Adrenal gland (tissue), 9 donors: ENCODE measurements at regions not wholly inside any gene's neighbourhood (a gene's known extent, or its start where the extent isn't known, plus 50 kb on each side); places are given as distances from the start of the nearest gene placed in this dataset.
"Not testable (repeated sequence)": the region's sequence is repeated elsewhere in the genome, so short reads cannot be mapped to it uniquely, and the experiment has no call there.

Experiments
- DNase-seq, 7 donors: peaks; one replicate each; pipeline ENCODE4 v3.0.0-alpha.2; 2019 to 2020
- H3K27ac ChIP-seq, 5 donors: fragments of 200-600 bp; sonication (generic) in 4 of 5; 1 replicate in 3 of 5; 2 replicates in 2 of 5; pipeline versions ENCODE4 v1.5.1 to v1.8.0; 2016 to 2020; ENCODE audit warnings: mild to moderate bottlenecking in 1 of 5
- H3K27me3 ChIP-seq: fragments of 200-600 bp; 2 replicates; pipeline ENCODE4 v1.8.0; 2021
- H3K36me3 ChIP-seq, 2 donors: fragments of 200-600 bp; replicated peaks in 1 of 2; 1 replicate in 1 of 2; 2 replicates in 1 of 2; pipeline versions ENCODE4 v1.5.1 to v1.8.0; 2018 to 2022
- H3K4me1 ChIP-seq, 2 donors: fragments of 200-600 bp; replicated peaks in 1 of 2; 1 replicate in 1 of 2; 2 replicates in 1 of 2; pipeline versions ENCODE4 v1.5.1 to v1.8.0; 2018 to 2021
- H3K4me3 ChIP-seq, 4 donors: fragments of 200-600 bp; sonication (generic) in 3 of 4; one replicate each; pipeline ENCODE4 v1.5.1; 2016 to 2018
- H3K9me3 ChIP-seq, 3 donors: fragments of 200-600 bp; sonication (generic) in 1 of 3; replicated peaks in 1 of 3; 1 replicate in 2 of 3; 2 replicates in 1 of 3; pipeline versions ENCODE4 v1.5.1 to v1.8.0; 2016 to 2021
- POLR2A ChIP-seq, 2 donors: fragments of 450-650 bp; IDR thresholded peaks; one replicate each; pipeline ENCODE4 v1.6.1; 2017; ENCODE audit warnings: antibody characterized with exemption in 2 of 2, mild to moderate bottlenecking in 2 of 2, moderate library complexity in 1 of 2
- WGBS, 4 donors: extraction: QIAGEN DNeasy Blood & Tissue Kit in 2 of 4; methylation state at CpG; one replicate each; pipeline versions ENCODE4 v1.1.5 to v1.1.7; 2013 to 2017; 5-methylcytosine and 5-hydroxymethylcytosine counted together
- intact Hi-C, 2 donors: fragments of 100-400 bp; cut with DNase I; formaldehyde crosslinking; loops; one replicate each; pipeline versions ENCODE4 v1.14.1 to v1.15.0; 2022 to 2023
- TF ChIP-seq, protein P1 (sequence below), 6 experiments: fragments of 450-650 bp in 4 of 6; fragments of 200-600 bp in 2 of 6; sonication (generic) in 1 of 6; IDR thresholded peaks; 1 replicate in 5 of 6; 2 replicates in 1 of 6; pipeline versions ENCODE4 v1.5.1 to v1.8.0; 2016 to 2021; ENCODE audit warnings: antibody characterized with exemption in 6 of 6, mild to moderate bottlenecking in 2 of 6, moderate library complexity in 1 of 6
- donor health status: healthy with polysubstance abuse.
- donor health status: Bipolar disorder and iron deficiency.
- donor health status: DM: yes; HTN: yes; CAD: no.
- donor health status: DM: no; HTN: no; CAD: no.
- donor health status: DM: no; HTN: no; CAD: no.

DNA sequence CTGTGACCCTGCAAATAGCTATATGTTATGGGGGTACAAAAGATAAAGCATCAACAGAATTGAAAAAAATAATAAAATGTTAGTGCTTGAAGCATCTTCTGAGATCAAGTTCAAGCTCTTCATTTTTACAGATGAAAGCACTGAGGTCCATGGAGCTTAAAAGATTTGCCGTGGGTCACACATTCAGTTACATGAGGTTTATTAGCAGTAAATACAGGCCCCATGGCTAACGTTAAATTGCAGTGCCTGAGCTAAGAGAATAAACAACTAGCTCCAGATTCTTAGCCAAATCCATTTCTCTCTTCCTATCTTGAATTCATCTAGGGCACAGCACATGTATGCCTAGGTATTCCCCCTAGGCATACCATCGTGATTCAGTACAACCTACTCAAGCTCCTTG is 2052.7 kb upstream of the C9orf72 start:
- H3K9me3 ChIP-seq, result no peaks in the 10 kb centered on the region
- no peak for TF ChIP-seq POLR2A (IDR thresholded peaks at IDR 0.05)
- TF ChIP-seq, protein P1, sequence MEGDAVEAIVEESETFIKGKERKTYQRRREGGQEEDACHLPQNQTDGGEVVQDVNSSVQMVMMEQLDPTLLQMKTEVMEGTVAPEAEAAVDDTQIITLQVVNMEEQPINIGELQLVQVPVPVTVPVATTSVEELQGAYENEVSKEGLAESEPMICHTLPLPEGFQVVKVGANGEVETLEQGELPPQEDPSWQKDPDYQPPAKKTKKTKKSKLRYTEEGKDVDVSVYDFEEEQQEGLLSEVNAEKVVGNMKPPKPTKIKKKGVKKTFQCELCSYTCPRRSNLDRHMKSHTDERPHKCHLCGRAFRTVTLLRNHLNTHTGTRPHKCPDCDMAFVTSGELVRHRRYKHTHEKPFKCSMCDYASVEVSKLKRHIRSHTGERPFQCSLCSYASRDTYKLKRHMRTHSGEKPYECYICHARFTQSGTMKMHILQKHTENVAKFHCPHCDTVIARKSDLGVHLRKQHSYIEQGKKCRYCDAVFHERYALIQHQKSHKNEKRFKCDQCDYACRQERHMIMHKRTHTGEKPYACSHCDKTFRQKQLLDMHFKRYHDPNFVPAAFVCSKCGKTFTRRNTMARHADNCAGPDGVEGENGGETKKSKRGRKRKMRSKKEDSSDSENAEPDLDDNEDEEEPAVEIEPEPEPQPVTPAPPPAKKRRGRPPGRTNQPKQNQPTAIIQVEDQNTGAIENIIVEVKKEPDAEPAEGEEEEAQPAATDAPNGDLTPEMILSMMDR (IDR thresholded peaks at IDR 0.05), result no peak
- intact Hi-C loops, result no loop called here
- WGBS, 4 donors, result 63 to 70% (median 67%) methylated on average over 3 of the region's 3 CpGs
- H3K27ac ChIP-seq, result no peak overlapping the region
- H3K27me3 ChIP-seq, result no peaks in the 10 kb centered on the region
- H3K36me3 ChIP-seq, result no peaks in the 10 kb centered on the region
- H3K4me3 ChIP-seq, result no peak overlapping the region
- no peak for DNase-seq
- H3K4me1 ChIP-seq, result no peaks in the 10 kb centered on the region

DNA sequence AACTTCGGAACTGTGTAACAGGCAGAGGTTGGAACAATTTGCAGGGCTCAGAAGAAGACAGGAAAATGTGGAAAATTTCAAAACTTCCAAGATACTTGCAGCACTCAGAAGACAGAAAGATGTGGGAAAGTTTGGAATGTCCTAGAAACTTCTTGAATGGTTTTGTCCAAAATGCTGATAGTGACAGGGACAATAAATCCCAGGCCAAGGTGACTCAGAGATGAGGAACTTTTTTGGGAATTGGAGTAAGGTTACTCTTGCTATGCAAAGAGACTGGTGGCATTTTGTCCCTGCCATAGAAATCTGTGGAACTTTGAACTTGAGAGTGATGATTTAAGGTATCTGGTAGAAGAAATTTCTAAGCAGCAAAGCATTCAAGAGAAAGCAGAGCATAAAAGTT is 2055.6 kb upstream of the C9orf72 start:
- not testable (repeated sequence) for DNase-seq

DNA sequence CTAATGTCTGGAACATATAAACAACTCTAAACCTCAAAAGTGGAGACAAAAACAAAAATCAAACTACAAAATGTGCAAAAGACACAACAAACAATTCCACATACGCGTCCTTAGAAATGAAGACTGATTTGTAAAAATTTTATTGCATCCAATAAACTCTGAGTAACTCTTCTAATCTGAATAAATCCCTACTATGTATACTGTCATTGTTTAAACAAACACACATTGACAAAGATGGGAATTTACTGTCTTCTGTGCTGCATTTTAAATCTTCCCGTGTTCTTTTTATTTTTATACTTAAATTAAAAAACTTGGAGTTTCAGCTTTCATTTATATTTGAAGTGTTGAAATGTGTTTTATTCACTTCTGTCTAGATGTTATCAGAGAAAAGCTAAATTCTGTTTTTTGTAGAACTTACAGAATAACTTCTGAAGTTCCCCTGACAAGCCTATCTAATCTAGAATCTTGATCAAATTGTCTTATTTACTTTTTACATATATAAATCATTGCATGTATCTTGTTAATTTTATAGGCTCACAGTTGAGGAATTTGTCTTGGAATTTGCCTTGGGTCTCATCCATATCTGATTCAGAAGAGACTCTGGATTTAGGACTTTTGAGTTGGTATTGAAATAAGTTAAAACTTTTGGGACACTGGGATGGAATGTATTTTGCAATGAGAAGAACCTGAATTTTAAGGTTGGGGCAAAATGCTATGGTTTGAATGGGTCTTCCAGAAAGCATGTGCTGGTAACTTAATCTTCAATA is 2064.4 kb upstream of the C9orf72 start:
- no peaks in the 10 kb centered on the region for H3K4me1 ChIP-seq
- WGBS, 4 donors, result 80 to 84% (median 82%) methylated on average over 3 of the region's 3 CpGs
- H3K27me3 ChIP-seq, result no peaks in the 10 kb centered on the region
- H3K9me3 ChIP-seq, result no peaks in the 10 kb centered on the region
- TF ChIP-seq, protein P1 (IDR thresholded peaks at IDR 0.05), result no peak
- no peak for TF ChIP-seq POLR2A (IDR thresholded peaks at IDR 0.05)
- no peak overlapping the region for H3K27ac ChIP-seq
- intact Hi-C loops, result no loop called here
- H3K4me3 ChIP-seq, result no peak overlapping the region
- no peak for DNase-seq
- no peaks in the 10 kb centered on the region for H3K36me3 ChIP-seq

More for the DNA sequence above, 2055.6 kb upstream of the C9orf72 start:
- intact Hi-C loops, H3K27me3 ChIP-seq, H3K4me3 ChIP-seq, H3K9me3 ChIP-seq, H3K4me1 ChIP-seq, H3K27ac ChIP-seq, H3K36me3 ChIP-seq: not testable (repeated sequence)
- 55 to 71% (median 67%) methylated on average over 1 of the region's 1 CpG for WGBS, 4 donors

DNA sequence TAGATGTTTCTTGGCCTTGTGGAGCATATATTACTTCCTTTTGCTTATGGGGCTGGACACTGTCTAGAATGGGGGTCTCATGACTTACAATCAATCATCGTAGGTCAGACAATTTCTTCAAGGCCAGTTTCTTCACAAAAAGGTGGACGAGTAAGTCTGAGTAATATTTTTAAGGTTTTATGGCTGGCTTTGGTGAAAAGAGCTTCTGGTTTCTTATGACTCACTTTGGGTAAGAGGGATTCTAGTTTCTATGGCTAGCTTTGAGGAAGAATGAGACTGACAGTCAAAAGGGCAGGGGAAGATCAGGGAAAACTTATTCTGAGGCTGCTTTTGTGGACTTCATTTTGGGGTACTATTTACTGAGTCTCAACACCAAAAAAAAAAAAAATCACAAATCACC is 2067.2 kb upstream of the C9orf72 start:
- intact Hi-C loops, result no loop called here

More for the DNA sequence above, 2067.2 kb upstream of the C9orf72 start:
- Histone ChIP-seq H3K4me3 (no peak overlapping the region), H3K36me3 (no peaks in the 10 kb centered on the region), H3K27me3 (no peaks in the 10 kb centered on the region), H3K4me1 (no peaks in the 10 kb centered on the region), H3K27ac (no peak overlapping the region), H3K9me3 (no peaks in the 10 kb centered on the region)
- WGBS, 4 donors, result 52 to 58% (median 55%) methylated on average over 2 of the region's 2 CpGs
- TF ChIP-seq, protein P1 (IDR thresholded peaks at IDR 0.05), result no peak
- no peak for TF ChIP-seq POLR2A (IDR thresholded peaks at IDR 0.05)
- DNase-seq, result no peak
